ENCODE measurements at regions not wholly inside any gene's neighbourhood (a gene's known extent, or its start where the extent isn't known, plus 50 kb on each side); places are given as distances from the start of the nearest gene placed in this dataset.

DNA sequence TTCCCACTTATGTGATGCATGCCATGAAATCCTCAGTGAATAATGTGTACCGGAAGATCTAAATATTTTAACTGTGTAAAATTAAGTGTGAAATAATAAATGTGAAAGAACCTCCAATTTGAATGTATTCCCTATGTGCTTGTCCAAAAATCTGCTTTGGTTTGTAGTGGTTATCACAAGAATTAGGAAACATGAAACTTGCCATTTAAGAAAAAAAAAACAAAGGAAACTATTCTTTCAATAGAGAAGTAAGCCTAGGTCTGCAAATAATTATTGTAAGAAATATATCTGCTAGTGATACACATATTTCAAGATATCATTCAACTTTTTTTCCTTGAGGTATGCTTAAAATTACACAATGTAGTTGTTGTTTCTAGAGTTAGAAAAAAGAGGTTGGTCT lies 500.4 kb downstream of the SLC6A15 start:
- TF ChIP-seq YY1 (IDR thresholded peaks at IDR 0.05; ENCODE audit: insufficient read depth, insufficient read length), result no peak
- TF ChIP-seq ZNF274 (IDR thresholded peaks at IDR 0.05; ENCODE audit: low read depth, low read length), result no peak
